Activated CD8-positive, alpha-beta T cell treated with anti-CD3 and anti-CD28 coated beads for 36 hours (primary cell): ENCODE measurements at regions not wholly inside any gene's neighbourhood (a gene's known extent, or its start where the extent isn't known, plus 50 kb on each side); places are given as distances from the start of the nearest gene placed in this dataset.

ENCODE experiments used
- ATAC-seq: fragments of 200-7000 bp; cut with Tn5 transposase; one replicate; pipeline ENCODE4 v1.10.0; 2021; ENCODE audit warnings: mild to moderate bottlenecking, moderate library complexity
- CTCF ChIA-PET: fragments of 350-600 bp; sonication (Branson Sonifier 250); formaldehyde crosslinking; loops from one replicate; lab custom pipeline; 2021; ENCODE audit warnings: antibody characterized with exemption; lab: Charles Lee
- POLR2A ChIA-PET: fragments of 350-600 bp; sonication (Branson Sonifier 250); formaldehyde crosslinking; loops from one replicate; lab custom pipeline; 2021; ENCODE audit warnings: antibody characterized with exemption; lab: Charles Lee
- DNase-seq: peaks from one replicate; pipeline ENCODE4 v3.0.0-alpha.2; 2020
- H3K27ac Mint-ChIP-seq: one replicate; pipeline ENCODE4 v1.8.0; 2021; ENCODE audit warnings: mild to moderate bottlenecking, mixed read lengths
- H3K27me3 Mint-ChIP-seq: one replicate; pipeline ENCODE4 v1.8.0; 2021; ENCODE audit warnings: mixed read lengths
- H3K36me3 Mint-ChIP-seq: one replicate; pipeline ENCODE4 v1.8.0; 2021; ENCODE audit warnings: low read depth, mixed read lengths
- H3K4me1 Mint-ChIP-seq: one replicate; pipeline ENCODE4 v1.8.0; 2021; ENCODE audit warnings: low read depth, mixed read lengths
- H3K4me3 Mint-ChIP-seq: one replicate; pipeline ENCODE4 v1.8.0; 2021; ENCODE audit warnings: mild to moderate bottlenecking, moderate library complexity, mixed read lengths
- H3K9me3 Mint-ChIP-seq: one replicate; pipeline ENCODE4 v1.8.0; 2021; ENCODE audit warnings: mixed read lengths
- intact Hi-C: fragments of 100-400 bp; cut with micrococcal nuclease; formaldehyde crosslinking; loops from one replicate; pipeline ENCODE4 v1.10.0; 2022
- TF ChIP-seq, protein P1 (sequence below): fragments of 200-600 bp; IDR thresholded peaks from one replicate; pipeline ENCODE4 v1.8.0; 2022; ENCODE audit warnings: antibody characterized with exemption, mild to moderate bottlenecking

DNA sequence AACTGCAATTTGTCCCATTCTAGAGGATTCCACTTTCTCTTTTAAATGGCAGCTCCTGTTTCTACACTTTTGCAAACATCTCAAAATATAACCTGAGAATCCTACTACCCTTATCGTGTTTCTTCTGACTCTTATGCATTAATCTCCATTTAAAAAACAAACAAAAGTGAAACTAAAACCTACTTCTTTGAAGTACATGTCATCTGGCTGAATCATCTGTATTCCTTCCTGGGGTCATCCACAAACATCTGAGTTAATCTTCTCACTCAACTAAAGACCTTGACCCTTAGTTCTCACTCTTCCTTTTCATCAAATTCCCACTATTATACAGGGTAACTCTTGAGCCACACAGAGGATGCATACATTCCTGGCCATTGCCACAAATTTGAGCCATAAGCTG is 584.8 kb downstream of the PPARGC1A start:
- ChIA-PET POLR2A (interaction anchor here (0.6 kb wide), 1 partner anchor 374 kb away, joined by 3 read pairs; no protein-coding TSS in a partner anchor), CTCF (no interaction called here)
- Mint-ChIP-seq H3K36me3 (no peaks in the 10 kb centered on the region), H3K4me3 (no peak overlapping the region), H3K4me1 (peaks cover 3% of the 10 kb centered on the region), H3K9me3 (no peaks in the 10 kb centered on the region), H3K27ac (no peak overlapping the region), H3K27me3 (no peaks in the 10 kb centered on the region)
- TF ChIP-seq, protein P1, sequence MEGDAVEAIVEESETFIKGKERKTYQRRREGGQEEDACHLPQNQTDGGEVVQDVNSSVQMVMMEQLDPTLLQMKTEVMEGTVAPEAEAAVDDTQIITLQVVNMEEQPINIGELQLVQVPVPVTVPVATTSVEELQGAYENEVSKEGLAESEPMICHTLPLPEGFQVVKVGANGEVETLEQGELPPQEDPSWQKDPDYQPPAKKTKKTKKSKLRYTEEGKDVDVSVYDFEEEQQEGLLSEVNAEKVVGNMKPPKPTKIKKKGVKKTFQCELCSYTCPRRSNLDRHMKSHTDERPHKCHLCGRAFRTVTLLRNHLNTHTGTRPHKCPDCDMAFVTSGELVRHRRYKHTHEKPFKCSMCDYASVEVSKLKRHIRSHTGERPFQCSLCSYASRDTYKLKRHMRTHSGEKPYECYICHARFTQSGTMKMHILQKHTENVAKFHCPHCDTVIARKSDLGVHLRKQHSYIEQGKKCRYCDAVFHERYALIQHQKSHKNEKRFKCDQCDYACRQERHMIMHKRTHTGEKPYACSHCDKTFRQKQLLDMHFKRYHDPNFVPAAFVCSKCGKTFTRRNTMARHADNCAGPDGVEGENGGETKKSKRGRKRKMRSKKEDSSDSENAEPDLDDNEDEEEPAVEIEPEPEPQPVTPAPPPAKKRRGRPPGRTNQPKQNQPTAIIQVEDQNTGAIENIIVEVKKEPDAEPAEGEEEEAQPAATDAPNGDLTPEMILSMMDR, result no peak
- ATAC-seq (peak; percentile 58), DNase-seq (no peak)
- intact Hi-C loops, result no loop called here

DNA sequence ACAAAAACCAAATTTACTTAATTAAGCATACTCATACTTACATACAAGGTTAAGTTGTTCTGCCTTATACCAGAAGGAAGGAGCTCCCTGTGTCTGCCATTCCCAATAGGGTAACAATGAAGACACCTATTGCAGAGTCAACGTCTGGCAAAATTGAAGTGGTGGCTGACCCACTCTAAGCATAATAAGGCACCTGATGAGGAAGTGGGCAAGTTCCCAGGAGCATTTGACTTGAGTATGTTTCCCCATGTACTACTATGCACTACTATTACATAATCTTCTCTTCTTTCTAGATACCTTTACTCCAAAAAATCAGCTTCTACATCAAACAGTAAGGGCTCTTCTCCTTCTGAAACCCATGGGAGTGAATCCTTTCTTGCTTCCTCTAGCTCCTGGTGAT is 591.5 kb downstream of the PPARGC1A start:
- intact Hi-C loops, result no loop called here
- DNase-seq (no peak), ATAC-seq (no peak)
- Mint-ChIP-seq H3K36me3 (no peaks in the 10 kb centered on the region), H3K4me3 (no peak overlapping the region), H3K27me3 (no peaks in the 10 kb centered on the region), H3K27ac (no peak overlapping the region), H3K9me3 (no peaks in the 10 kb centered on the region), H3K4me1 (peaks cover 3% of the 10 kb centered on the region)
- POLR2A ChIA-PET, result no interaction called here
- TF ChIP-seq, protein P1, result no peak
- CTCF ChIA-PET, result no interaction called here

DNA sequence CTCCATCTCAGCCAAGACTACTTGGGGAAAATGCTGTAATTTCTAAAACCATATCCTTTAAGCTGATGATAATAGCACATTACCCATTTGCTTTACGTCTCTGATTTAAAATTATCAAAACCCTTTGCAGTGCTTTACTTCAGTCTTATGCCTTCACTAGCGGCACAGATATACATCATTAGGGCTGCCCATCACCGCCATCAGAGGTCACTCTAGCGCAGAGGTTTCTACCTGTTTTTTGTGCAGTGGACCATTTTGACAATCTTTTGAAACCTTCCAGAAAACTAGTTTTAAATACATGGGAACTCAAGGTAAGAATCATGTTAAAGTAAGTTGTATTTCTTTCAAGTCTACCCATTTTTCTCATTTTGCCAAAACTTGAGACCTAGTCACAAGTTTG is 592.5 kb downstream of the PPARGC1A start:
- no peaks in the 10 kb centered on the region for H3K4me1 Mint-ChIP-seq
- intact Hi-C loops, result no loop called here
- DNase-seq (no peak), ATAC-seq (no peak)
- no peaks in the 10 kb centered on the region for H3K36me3 Mint-ChIP-seq
- CTCF ChIA-PET, result interaction anchor here (1.1 kb wide), 1 partner anchor 46 kb away, joined by 3 read pairs; no protein-coding TSS in a partner anchor
- TF ChIP-seq, protein P1, result no peak
- H3K9me3 Mint-ChIP-seq, result no peaks in the 10 kb centered on the region
- POLR2A ChIA-PET, result no interaction called here
- no peak overlapping the region for H3K4me3 Mint-ChIP-seq
- no peaks in the 10 kb centered on the region for H3K27me3 Mint-ChIP-seq
- no peak overlapping the region for H3K27ac Mint-ChIP-seq

DNA sequence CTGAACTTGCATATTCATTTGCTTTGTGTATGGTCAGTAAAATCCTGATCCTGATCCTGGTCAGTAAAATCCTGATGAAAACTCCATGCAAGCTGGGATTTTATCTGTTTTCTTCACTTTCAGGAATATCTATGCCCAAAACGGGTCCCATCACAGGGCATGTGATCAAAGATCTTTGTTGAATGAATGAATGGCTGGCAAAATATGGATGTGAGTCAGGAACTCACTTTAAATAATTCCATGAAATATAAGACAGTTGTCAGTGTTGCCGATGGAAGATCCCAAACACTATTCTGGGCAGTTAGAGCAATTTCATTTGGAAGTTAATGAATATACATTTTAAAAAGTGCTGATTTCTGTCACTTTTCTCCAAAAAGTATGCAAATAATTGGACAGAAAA is 598.4 kb downstream of the GBA3 start:
- TF ChIP-seq, protein P1, result no peak
- H3K27ac Mint-ChIP-seq, result no peak overlapping the region
- POLR2A ChIA-PET, result no interaction called here
- H3K27me3 Mint-ChIP-seq, result no peaks in the 10 kb centered on the region
- DNase-seq (no peak), ATAC-seq (no peak)
- no peaks in the 10 kb centered on the region for H3K36me3 Mint-ChIP-seq
- intact Hi-C loops, result no loop called here
- no peak overlapping the region for H3K4me3 Mint-ChIP-seq
- H3K9me3 Mint-ChIP-seq, result no peaks in the 10 kb centered on the region
- CTCF ChIA-PET, result interaction anchor here (0.7 kb wide), 1 partner anchor 39 kb away, joined by 3 read pairs; no protein-coding TSS in a partner anchor
- H3K4me1 Mint-ChIP-seq, result peaks cover 4% of the 10 kb centered on the region

DNA sequence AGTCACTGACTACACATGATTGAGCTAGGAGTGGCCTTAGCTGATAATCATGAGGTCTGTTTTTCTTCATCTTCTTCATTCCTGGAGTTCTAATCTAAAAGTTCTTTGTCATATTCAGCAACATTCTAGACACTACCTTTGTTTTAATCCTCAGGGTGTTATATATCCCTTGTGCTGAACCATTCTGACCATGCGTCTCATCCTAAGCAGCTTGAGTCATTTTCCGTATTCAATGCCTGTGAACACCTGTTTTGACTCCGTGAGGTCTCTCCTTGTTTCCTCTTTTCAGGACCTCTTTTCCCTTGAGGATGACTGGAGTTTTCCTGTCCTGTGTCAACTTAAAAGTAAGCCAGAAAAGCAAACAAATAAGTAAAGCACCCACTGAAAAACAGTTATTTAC is 597.9 kb downstream of the GBA3 start:
- CTCF ChIA-PET, result interaction anchor here (0.7 kb wide), 1 partner anchor 40 kb away, joined by 3 read pairs; no protein-coding TSS in a partner anchor
- ATAC-seq (no peak), DNase-seq (no peak)
- H3K27me3 Mint-ChIP-seq, result no peaks in the 10 kb centered on the region
- no peaks in the 10 kb centered on the region for H3K9me3 Mint-ChIP-seq
- no peak overlapping the region for H3K27ac Mint-ChIP-seq
- intact Hi-C loops, result no loop called here
- TF ChIP-seq, protein P1, result no peak
- peaks cover 4% of the 10 kb centered on the region for H3K4me1 Mint-ChIP-seq
- no peaks in the 10 kb centered on the region for H3K36me3 Mint-ChIP-seq
- POLR2A ChIA-PET, result no interaction called here
- no peak overlapping the region for H3K4me3 Mint-ChIP-seq
